Skin epidermis (tissue), 12 donors: ENCODE measurements at regions not wholly inside any gene's neighbourhood (a gene's known extent, or its start where the extent isn't known, plus 50 kb on each side); places are given as distances from the start of the nearest gene placed in this dataset.
A peak's percentile ranks its signal among the peaks of the same experiment; 100 is the strongest.

Experiments used
- H3K27ac ChIP-seq, 21 experiments: fragments of 200-600 bp; sonication (generic) in 11 of 21; one replicate each; pipeline ENCODE4 v1.5.0; 2020; ENCODE audit warnings: mild to moderate bottlenecking in 3 of 21, inconsistent platforms in 2 of 21, moderate library complexity in 2 of 21
- H3K4me3 ChIP-seq, 7 experiments: fragments of 200-600 bp; sonication (generic) in 2 of 7; one replicate each; pipeline ENCODE4 v1.5.0; 2020; ENCODE audit warnings: inconsistent platforms in 2 of 7, mild to moderate bottlenecking in 2 of 7, moderate library complexity in 1 of 7

GRCh38 chr12:124622764-124623163, 55.4 kb upstream of the NCOR2 start:
- no peak overlapping the region for H3K4me3 ChIP-seq
- no peak overlapping the region for H3K27ac ChIP-seq

GRCh38 chr12:124622331-124622730, 54.9 kb upstream of the NCOR2 start:
- H3K27ac ChIP-seq = no peak overlapping the region

GRCh38 chr12:124621296-124621660, 53.9 kb upstream of the NCOR2 start:
- Histone ChIP-seq H3K4me3 (no peak overlapping the region), H3K27ac (peak overlapping the region in 18 of 21 experiments; percentile 7 to 75 (median 54))

More at GRCh38 chr12:124622331-124622730, 54.9 kb upstream of the NCOR2 start:
- H3K4me3 ChIP-seq = no peak overlapping the region

- no peak overlapping the region for H3K4me3 ChIP-seq
- peak overlapping the region in 18 of 21 experiments; percentile 8 to 75 (median 56) for H3K27ac ChIP-seq
Measured at GRCh38 chr12:124620606-124621295, 53.3 kb upstream of the NCOR2 start.

GRCh38 chr12:124618291-124618902, 51.0 kb upstream of the NCOR2 start:
- Histone ChIP-seq H3K27ac (no peak overlapping the region), H3K4me3 (no peak overlapping the region)

GRCh38 chr12:124617615-124618014, 50.2 kb upstream of the NCOR2 start:
- H3K27ac ChIP-seq = no peak overlapping the region
- H3K4me3 ChIP-seq = no peak overlapping the region
